Retinal pigment epithelial cell (primary cell): ENCODE measurements at regions not wholly inside any gene's neighbourhood (a gene's known extent, or its start where the extent isn't known, plus 50 kb on each side); places are given as distances from the start of the nearest gene placed in this dataset.

ENCODE experiments used
- DNase-seq: peaks from one replicate; pipeline ENCODE4 v3.0.0-alpha.2; 2010; ENCODE audit warnings: low read depth
- H3K4me3 ChIP-seq: 2 replicates; pipeline ENCODE4 v1.5.1; 2011; ENCODE audit warnings: mild to moderate bottlenecking, low read length, control low read depth, moderate library complexity
- TF ChIP-seq, protein P1 (sequence below): conservative IDR thresholded peaks from 2 replicates; pipeline ENCODE4 v1.5.1; 2011; ENCODE audit warnings: low read depth, low read length, control low read depth, inconsistent platforms

DNA sequence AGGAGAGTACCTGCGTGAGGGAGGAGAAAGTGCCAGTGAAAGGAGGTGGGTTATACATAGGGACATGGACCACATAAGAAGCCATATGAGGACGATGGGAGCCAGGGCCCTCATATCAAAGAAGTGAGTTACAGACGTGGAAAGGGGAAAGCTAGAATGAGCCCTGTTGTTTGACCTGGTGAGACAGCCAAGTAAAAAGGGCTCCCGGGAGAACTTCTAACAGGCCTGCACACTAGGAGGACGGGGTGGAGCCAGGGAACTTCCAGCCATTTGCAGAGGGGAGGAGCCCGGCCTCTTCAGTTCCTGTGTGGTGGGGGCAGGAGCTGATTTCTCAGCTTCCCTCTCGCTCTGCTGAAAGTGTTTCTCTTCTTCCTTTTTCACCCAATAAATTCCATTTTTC, 84.1 kb upstream of the SLC66A3 start:
- no peak for DNase-seq
- no peak overlapping the region for H3K4me3 ChIP-seq
- TF ChIP-seq, protein P1, sequence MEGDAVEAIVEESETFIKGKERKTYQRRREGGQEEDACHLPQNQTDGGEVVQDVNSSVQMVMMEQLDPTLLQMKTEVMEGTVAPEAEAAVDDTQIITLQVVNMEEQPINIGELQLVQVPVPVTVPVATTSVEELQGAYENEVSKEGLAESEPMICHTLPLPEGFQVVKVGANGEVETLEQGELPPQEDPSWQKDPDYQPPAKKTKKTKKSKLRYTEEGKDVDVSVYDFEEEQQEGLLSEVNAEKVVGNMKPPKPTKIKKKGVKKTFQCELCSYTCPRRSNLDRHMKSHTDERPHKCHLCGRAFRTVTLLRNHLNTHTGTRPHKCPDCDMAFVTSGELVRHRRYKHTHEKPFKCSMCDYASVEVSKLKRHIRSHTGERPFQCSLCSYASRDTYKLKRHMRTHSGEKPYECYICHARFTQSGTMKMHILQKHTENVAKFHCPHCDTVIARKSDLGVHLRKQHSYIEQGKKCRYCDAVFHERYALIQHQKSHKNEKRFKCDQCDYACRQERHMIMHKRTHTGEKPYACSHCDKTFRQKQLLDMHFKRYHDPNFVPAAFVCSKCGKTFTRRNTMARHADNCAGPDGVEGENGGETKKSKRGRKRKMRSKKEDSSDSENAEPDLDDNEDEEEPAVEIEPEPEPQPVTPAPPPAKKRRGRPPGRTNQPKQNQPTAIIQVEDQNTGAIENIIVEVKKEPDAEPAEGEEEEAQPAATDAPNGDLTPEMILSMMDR, result no peak

DNA sequence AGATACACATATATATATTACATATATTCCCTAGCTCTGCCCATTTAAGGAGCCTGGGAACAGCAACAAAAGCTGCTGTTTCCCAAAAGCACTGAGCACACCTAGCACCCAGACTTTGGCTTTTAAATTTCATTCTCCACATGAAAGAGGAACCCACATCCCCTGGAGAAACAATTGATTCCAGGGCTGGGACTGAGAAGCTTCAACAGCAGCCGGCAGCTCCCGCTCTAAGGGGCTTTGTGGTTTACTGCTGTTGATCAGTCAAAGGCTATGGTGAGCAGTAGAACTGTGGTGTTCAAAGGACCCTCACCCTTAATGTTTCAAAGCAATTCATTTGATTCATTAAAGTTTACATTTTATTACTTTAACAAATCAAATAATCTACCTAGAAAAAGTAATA, 83.3 kb upstream of the SLC66A3 start:
- no peak for DNase-seq
- TF ChIP-seq, protein P1, result no peak
- H3K4me3 ChIP-seq, result no peak overlapping the region

DNA sequence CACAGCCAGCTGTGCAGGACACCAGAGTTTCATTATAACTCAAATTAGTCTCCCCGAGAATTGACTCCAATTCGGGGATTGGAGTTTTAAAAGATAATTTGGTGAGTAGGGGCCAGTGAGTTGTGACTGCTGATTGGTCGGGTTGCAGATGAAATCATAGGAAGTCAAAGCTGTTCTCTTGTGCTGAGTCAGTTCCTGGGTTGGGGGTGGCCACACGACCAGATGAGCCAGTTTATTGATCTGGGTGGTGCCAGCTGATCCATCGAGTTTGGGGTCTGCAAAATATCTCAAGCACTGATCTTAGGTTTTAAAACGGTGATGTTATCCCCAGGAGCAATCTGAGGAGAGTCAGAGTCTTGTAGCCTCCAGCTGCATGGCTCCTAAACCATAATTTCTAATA, 82.7 kb upstream of the SLC66A3 start:
- DNase-seq, result no peak
- H3K4me3 ChIP-seq, result no peak overlapping the region
- TF ChIP-seq, protein P1, result no peak

DNA sequence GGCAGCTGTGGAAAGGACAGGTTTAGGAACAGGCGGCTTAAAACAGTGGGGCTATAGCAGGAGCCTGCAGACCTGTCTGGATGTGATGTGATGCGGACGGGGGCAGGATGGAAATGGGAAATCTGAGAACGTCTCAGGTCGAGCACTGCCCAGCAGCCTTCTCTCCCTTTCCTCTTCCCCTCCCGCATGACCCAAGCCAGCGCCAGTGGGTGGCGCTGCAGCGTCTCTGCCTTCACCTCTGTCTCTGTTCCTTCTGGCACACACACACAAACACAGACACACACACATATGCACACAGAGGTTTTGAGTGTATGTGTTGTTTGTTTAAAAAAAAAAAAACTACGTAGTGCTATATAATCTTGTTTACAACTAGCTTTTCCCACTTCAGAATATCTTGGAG, 82.0 kb upstream of the SLC66A3 start:
- TF ChIP-seq, protein P1, result peak; percentile 85
- no peak overlapping the region for H3K4me3 ChIP-seq
- DNase-seq, result peak; percentile 4

DNA sequence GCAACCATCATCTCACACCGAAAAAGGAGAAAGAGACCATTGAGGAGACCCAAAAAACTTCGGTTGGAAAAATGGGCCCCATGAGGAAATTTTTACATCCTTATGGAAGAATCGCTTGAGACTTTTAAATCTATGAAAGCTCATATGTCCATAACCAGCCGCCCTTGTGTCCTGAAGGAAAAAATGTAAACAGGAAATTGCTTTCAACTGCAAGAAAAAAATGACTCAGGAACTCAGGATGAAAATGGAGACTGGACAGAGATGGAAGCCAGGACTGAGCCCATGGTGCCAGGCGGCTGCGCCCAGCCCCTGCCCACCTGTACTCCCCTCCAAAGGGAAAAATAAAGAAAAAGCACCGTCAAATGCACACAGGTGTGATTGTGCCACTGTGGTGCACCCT, 81.5 kb upstream of the SLC66A3 start:
- no peak for DNase-seq
- TF ChIP-seq, protein P1, result no peak
- H3K4me3 ChIP-seq, result no peak overlapping the region

DNA sequence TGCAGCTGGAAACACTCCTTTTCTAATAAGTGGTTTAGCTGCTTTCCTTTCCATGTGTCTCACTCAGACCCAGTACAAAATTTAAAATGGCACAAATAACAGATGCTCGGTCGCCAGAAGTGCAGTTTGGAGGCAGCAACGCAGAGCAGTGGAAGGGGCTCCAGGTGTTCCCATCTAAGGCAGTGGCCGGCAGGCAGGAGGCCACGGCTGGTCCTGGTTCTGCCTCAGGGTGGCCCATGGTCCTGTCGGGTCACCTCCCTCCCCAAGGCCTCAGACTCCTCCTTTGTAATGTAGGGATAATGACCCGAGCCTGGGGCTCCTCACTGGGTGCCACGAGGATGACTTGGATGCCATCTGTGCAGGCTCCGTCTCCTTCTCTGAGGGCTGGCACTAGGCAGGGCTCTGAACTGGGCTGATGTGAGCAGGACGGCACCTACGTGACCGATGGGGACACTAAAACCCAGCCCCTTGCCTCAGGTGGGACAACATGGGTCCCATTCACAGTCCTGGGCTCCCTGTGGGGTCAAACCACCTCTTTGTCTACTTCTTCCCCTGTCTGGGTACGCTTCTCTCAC, 80.9 kb upstream of the SLC66A3 start:
- DNase-seq, result no peak
- H3K4me3 ChIP-seq, result no peak overlapping the region
- TF ChIP-seq, protein P1, result no peak

DNA sequence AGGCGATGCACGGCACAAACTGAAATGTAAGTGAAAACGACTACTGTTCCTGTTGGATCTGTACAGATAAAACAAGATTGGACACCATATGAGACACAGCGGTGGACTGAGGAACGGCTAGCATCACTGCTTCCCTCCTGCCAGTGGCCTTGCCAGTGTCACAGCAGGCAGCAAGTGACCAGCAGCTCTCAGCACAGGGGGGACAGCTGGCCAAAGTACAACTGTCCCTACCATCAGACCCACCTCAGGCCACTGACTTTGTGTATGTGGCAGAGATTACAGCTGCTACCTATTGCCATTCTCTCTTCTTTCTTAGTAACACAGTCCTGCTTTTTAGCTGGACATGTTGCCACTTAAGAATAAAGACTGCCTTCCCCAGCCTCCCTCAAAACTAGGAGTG, 80.0 kb upstream of the SLC66A3 start:
- no peak for DNase-seq
- TF ChIP-seq, protein P1, result no peak
- H3K4me3 ChIP-seq, result no peak overlapping the region
